Suprapubic skin (tissue), 3 donors: ENCODE measurements at regions not wholly inside any gene's neighbourhood (a gene's known extent, or its start where the extent isn't known, plus 50 kb on each side); places are given as distances from the start of the nearest gene placed in this dataset.

ENCODE experiments used
- CTCF ChIP-seq, 2 donors: fragments of 200-600 bp in 1 of 2; fragments of 450-650 bp in 1 of 2; sonication (generic) in 1 of 2; IDR thresholded peaks; one replicate each; pipeline ENCODE4 v1.5.1; 2016 to 2019; ENCODE audit warnings: antibody characterized with exemption in 2 of 2, mild to moderate bottlenecking in 1 of 2, moderate library complexity in 1 of 2
- POLR2AphosphoS5 ChIP-seq, 3 donors: sonication (generic); formaldehyde crosslinking; IDR thresholded peaks; one replicate each; pipeline ENCODE4 v1.6.1; 2017; ENCODE audit warnings: antibody characterized with exemption in 3 of 3

DNA sequence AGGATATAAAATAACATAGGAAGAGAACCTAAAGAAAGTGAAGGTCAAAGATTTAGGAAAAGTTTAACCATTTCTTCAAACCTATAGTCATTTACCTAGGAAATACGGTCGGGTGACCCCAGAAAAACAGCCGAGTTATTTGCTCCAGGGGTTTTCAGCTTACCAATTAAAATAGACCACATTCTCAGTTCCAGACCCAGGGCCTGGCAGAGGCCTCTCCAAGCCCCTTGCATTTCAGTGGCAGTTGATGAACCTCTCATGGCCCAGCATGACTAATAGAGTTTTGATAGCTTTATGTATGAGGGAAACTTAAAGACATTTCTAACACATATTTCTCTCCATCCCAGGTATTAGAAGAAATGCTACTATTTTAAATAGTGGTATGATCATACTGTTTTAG, 113.5 kb downstream of the OGFRL1 start:
- TF ChIP-seq CTCF (IDR thresholded peaks at IDR 0.05) (no peak), POLR2AphosphoS5 (IDR thresholded peaks at IDR 0.05) (no peak)
